GM12891 (cell line): ENCODE measurements at regions not wholly inside any gene's neighbourhood (a gene's known extent, or its start where the extent isn't known, plus 50 kb on each side); places are given as distances from the start of the nearest gene placed in this dataset.

ENCODE experiments used
- DNase-seq: peaks from one replicate; pipeline ENCODE4 v3.0.0; 2011; ENCODE audit warnings: low spot score; ENCODE audit not compliant: insufficient read length
- FAIRE-seq: peaks from 2 replicates; lab custom pipeline; 2011; peaks lifted over from hg19 to GRCh38; lab: Jason Lieb, UNC
- PAX5 ChIP-seq: IDR thresholded peaks from 2 replicates; pipeline ENCODE4 v1.6.1; 2011; ENCODE audit warnings: low read length, moderate library complexity, mild to moderate bottlenecking; ENCODE audit not compliant: insufficient read depth, severe bottlenecking
- POLR2A ChIP-seq: IDR thresholded peaks from 2 replicates; pipeline ENCODE4 v1.6.1; 2011; ENCODE audit warnings: low read depth, low read length, control low read depth
- POLR2AphosphoS5 ChIP-seq: IDR thresholded peaks from 2 replicates; pipeline ENCODE4 v1.6.1; 2011; ENCODE audit warnings: low read depth, low read length, control low read depth
- POU2F2 ChIP-seq: IDR thresholded peaks from 2 replicates; pipeline ENCODE4 v1.6.1; 2011; ENCODE audit warnings: low read depth, mild to moderate bottlenecking, control low read depth, low read length, moderate library complexity
- SPI1 ChIP-seq: IDR thresholded peaks from 2 replicates; pipeline ENCODE4 v1.6.1; 2011; ENCODE audit warnings: low read depth, low read length, control low read depth
- TAF1 ChIP-seq: IDR thresholded peaks from 2 replicates; pipeline ENCODE4 v1.6.1; 2011; ENCODE audit warnings: low read depth, low read length, control low read depth

GRCh38 chr11:86888164-86889000, 66.8 kb downstream of the FZD4 start:
- DNase-seq (no peak), FAIRE-seq (no peak)
- TF ChIP-seq PAX5: no peak
- no peak for TF ChIP-seq POLR2AphosphoS5
- no peak for TF ChIP-seq POLR2A
- TF ChIP-seq POU2F2: no peak
- no peak for TF ChIP-seq TAF1
- TF ChIP-seq SPI1: no peak

- FAIRE-seq: no peak
- no peak for DNase-seq
- TF ChIP-seq POLR2AphosphoS5 (no peak), PAX5 (no peak), SPI1 (no peak), TAF1 (no peak), POU2F2 (no peak), POLR2A (no peak)
Measured at GRCh38 chr11:86889001-86889341, 66.2 kb downstream of the FZD4 start.

- no peak for FAIRE-seq
- no peak for TF ChIP-seq POLR2A
- no peak for TF ChIP-seq SPI1
- no peak for TF ChIP-seq POLR2AphosphoS5
- no peak for TF ChIP-seq TAF1
- no peak for TF ChIP-seq POU2F2
- TF ChIP-seq PAX5: no peak
- DNase-seq: no peak
Measured at GRCh38 chr11:86891036-86891435, 64.2 kb downstream of the FZD4 start.

- TF ChIP-seq POLR2AphosphoS5 (no peak), PAX5 (no peak), SPI1 (no peak), POU2F2 (no peak), POLR2A (no peak), TAF1 (no peak)
- FAIRE-seq (no peak), DNase-seq (no peak)
Measured at GRCh38 chr11:86893235-86893634, 62.0 kb downstream of the FZD4 start.
